NCI-H1436 (cell line): ENCODE measurements at regions not wholly inside any gene's neighbourhood (a gene's known extent, or its start where the extent isn't known, plus 50 kb on each side); places are given as distances from the start of the nearest gene placed in this dataset.
"Not testable (repeated sequence)": the region's sequence is repeated elsewhere in the genome, so short reads cannot be mapped to it uniquely, and the experiment has no call there.

Experiments used
- DNase-seq: peaks from one replicate; lab custom pipeline; 2025; lab: John Stamatoyannopoulos, UW

- DNase-seq, result no peak
Measured at GRCh38 chrX:86887341-86887740, 630.3 kb upstream of the KLHL4 start.

- no peak for DNase-seq
Measured at GRCh38 chrX:86910027-86910426, 607.6 kb upstream of the KLHL4 start.

- no peak for DNase-seq
Measured at GRCh38 chrX:86910602-86911311, 606.8 kb upstream of the KLHL4 start.

- no peak for DNase-seq
Measured at GRCh38 chrX:86914569-86914968, 603.0 kb upstream of the KLHL4 start.

GRCh38 chrX:86917959-86918358 is 599.6 kb upstream of the KLHL4 start:
- no peak for DNase-seq

- no peak for DNase-seq
Measured at GRCh38 chrX:86930419-86930818, 587.2 kb upstream of the KLHL4 start.

GRCh38 chrX:86935988-86936387 is 581.6 kb upstream of the KLHL4 start:
- DNase-seq, result no peak

GRCh38 chrX:86946569-86946968 is 571.0 kb upstream of the KLHL4 start:
- peak; percentile 2 for DNase-seq

GRCh38 chrX:86964321-86964720 is 553.3 kb upstream of the KLHL4 start:
- DNase-seq, result no peak

GRCh38 chrX:86981326-86981879 is 536.2 kb upstream of the KLHL4 start:
- no peak for DNase-seq

- DNase-seq, result not testable (repeated sequence)
Measured at GRCh38 chrX:86987351-86987750, 530.3 kb upstream of the KLHL4 start.

- DNase-seq, result no peak
Measured at GRCh38 chrX:87003031-87003430, 514.6 kb upstream of the KLHL4 start.

- DNase-seq, result no peak
Measured at GRCh38 chrX:87005183-87005582, 512.4 kb upstream of the KLHL4 start.

- DNase-seq, result no peak
Measured at GRCh38 chrX:87005885-87006284, 511.7 kb upstream of the KLHL4 start.

GRCh38 chrX:87006561-87006960 is 511.0 kb upstream of the KLHL4 start:
- no peak for DNase-seq

- no peak for DNase-seq
Measured at GRCh38 chrX:87017210-87017609, 500.4 kb upstream of the KLHL4 start.

GRCh38 chrX:87033115-87033514 is 484.5 kb upstream of the KLHL4 start:
- not testable (repeated sequence) for DNase-seq

- DNase-seq, result no peak
Measured at GRCh38 chrX:87045352-87045751, 472.2 kb upstream of the KLHL4 start.

- no peak for DNase-seq
Measured at GRCh38 chrX:87049567-87049966, 468.0 kb upstream of the KLHL4 start.

GRCh38 chrX:87063642-87064041 is 454.0 kb upstream of the KLHL4 start:
- DNase-seq, result no peak

- no peak for DNase-seq
Measured at GRCh38 chrX:87064502-87064901, 453.1 kb upstream of the KLHL4 start.

- no peak for DNase-seq
Measured at GRCh38 chrX:87067795-87068369, 449.7 kb upstream of the KLHL4 start.

GRCh38 chrX:87078231-87078630 is 439.4 kb upstream of the KLHL4 start:
- DNase-seq, result no peak

- DNase-seq, result no peak
Measured at GRCh38 chrX:87098477-87098876, 419.1 kb upstream of the KLHL4 start.
